Mesodermal cell (in vitro differentiated cells): ENCODE measurements at regions not wholly inside any gene's neighbourhood (a gene's known extent, or its start where the extent isn't known, plus 50 kb on each side); places are given as distances from the start of the nearest gene placed in this dataset.

Source experiments
- H3K27ac ChIP-seq: 2 replicates; pipeline ENCODE4 v1.7.0; 2013; ENCODE audit warnings: mild to moderate bottlenecking, low read depth, low read length, moderate library complexity; ENCODE audit not compliant: severe bottlenecking
- H3K36me3 ChIP-seq: 2 replicates; pipeline ENCODE4 v1.7.1; 2013; ENCODE audit warnings: mild to moderate bottlenecking, low read length, moderate library complexity; ENCODE audit not compliant: control insufficient read depth, insufficient read depth
- H3K4me1 ChIP-seq: one replicate; pipeline ENCODE4 v1.7.1; 2013; ENCODE audit warnings: mild to moderate bottlenecking, low read length; ENCODE audit not compliant: insufficient read depth, control insufficient read depth, poor library complexity, severe bottlenecking
- H3K4me3 ChIP-seq: 2 replicates; pipeline ENCODE4 v1.7.0; 2013; ENCODE audit warnings: low read length, control low read depth, mild to moderate bottlenecking; ENCODE audit not compliant: insufficient read depth, poor library complexity, severe bottlenecking; ENCODE audit errors: extremely low read depth
- H3K9me3 ChIP-seq: 2 replicates; pipeline ENCODE4 v1.7.1; 2013; ENCODE audit warnings: mild to moderate bottlenecking, low read length, moderate library complexity; ENCODE audit not compliant: control insufficient read depth
- WGBS, 2 experiments: methylation state at CpG; one replicate each; pipeline ENCODE4 v1.1.5; 2013; ENCODE audit warnings: missing lambda C conversion rate in 2 of 2; ENCODE audit not compliant: insufficient coverage in 2 of 2; 5-methylcytosine and 5-hydroxymethylcytosine counted together

DNA sequence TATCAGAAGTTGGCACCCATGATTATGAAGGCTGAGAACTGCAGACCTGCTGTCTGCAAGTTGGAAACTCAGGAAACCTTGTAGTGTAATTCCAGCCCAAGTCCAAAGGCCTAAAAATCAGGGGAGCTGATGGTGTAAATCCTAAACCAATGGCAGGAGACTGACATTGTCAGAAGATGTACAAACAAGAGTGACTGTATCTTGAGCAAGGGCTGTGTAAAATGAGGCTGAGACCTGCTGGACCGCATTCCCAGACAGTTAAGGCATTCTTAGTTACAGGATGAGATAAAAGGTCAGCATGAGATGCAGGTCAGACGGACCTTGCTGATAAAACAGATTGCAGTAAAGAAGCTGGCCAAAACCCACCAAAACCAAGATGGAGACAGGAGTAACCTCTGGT lies 147.7 kb downstream of the COG6 start:
- Histone ChIP-seq H3K36me3 (no peaks in the 10 kb centered on the region), H3K9me3 (no peaks in the 10 kb centered on the region), H3K27ac (no peak overlapping the region), H3K4me3 (no peak overlapping the region), H3K4me1 (no peaks in the 10 kb centered on the region)
- 0% methylated on average over 1 of the region's 2 CpGs; no CpG with 5 or more reads in 1 of the 2 experiments for WGBS, 2 experiments

DNA sequence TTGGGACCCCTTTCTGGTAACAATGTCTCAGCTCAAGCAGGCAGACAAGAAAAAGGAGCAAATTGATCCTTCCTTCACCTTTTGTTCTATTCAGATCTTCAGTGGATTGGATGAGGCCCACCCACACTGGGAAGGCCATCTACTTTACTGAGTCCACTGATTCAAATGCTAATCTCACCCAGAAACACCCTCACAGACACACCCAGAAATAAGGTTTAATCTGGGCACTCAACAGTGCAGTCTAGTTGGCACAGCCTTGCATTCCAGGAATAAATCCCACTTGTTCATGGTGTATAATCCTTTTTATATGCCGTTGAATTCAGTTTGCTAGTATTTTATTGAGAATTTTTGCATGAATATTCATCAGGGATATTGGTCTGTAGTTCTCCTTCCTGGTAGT lies 148.4 kb downstream of the COG6 start:
- H3K4me1 ChIP-seq, result no peaks in the 10 kb centered on the region
- 83% methylated on average over 1 of the region's 1 CpG; no CpG with 5 or more reads in 1 of the 2 experiments for WGBS, 2 experiments
- H3K27ac ChIP-seq, result no peak overlapping the region
- no peaks in the 10 kb centered on the region for H3K36me3 ChIP-seq
- H3K9me3 ChIP-seq, result no peaks in the 10 kb centered on the region
- no peak overlapping the region for H3K4me3 ChIP-seq

DNA sequence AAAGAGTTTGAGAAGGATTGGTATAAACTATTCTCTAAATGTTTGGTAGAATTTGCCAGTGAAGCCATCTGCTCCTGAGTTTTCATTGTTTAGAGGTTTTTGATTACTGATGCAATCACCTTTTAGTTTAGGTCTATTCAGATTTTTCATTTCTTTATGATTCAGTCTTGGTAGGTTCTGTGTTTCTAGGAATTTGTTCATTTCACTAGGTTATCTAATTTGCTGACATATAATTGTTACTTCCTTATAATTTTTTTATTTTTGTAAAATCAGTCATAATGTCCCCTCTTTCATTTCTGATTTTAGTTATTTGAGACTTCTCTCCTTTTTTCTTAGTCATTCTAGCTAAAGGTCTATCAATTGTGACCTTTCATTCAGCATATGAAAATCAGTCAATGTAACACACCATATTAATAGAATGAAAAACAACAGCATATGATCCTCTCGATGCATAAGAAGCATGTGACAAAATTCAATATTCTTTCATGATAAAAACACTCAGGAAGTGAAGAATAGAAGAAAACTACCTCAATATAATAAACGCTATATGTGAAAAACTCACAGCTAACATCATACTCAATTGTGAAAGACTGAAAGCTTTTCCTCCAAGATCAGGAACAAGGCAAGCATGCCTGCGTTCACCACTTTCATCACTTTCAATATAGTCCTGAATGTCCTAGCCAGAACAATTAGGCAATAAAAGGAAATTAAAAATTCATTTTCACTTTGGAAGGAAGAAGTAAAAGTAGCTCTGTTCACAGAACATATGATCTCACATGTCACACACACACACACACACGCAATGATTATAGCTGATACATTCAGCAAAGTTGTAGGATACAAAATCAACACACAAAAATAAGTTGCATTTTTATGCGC lies 149.1 kb downstream of the COG6 start:
- no peaks in the 10 kb centered on the region for H3K36me3 ChIP-seq
- no peak overlapping the region for H3K4me3 ChIP-seq
- no peaks in the 10 kb centered on the region for H3K4me1 ChIP-seq
- no peak overlapping the region for H3K27ac ChIP-seq
- H3K9me3 ChIP-seq, result no peaks in the 10 kb centered on the region
- WGBS, 2 experiments, result 100% methylated on average over 2 of the region's 5 CpGs; no CpG with 5 or more reads in 1 of the 2 experiments

DNA sequence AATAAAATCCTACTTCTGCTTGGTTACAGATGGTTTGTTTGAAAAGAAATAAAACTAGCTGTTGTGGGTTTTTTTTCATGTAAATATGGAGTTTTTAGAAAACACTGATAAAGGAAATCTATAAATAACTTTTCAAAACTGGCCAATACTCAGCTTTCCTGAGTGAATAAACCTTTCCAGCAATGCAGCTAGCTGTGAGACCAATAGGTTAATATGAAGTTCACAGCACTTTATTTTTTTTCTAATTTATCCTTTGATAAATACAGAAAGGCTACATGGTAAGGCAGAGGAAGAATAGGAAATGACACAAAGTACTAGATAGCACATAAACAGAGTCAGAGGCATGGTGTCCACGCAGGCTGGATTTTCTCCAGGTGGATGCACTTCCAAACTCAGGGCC lies 154.0 kb downstream of the COG6 start:
- Histone ChIP-seq H3K27ac (no peak overlapping the region), H3K9me3 (no peaks in the 10 kb centered on the region), H3K4me3 (no peak overlapping the region), H3K36me3 (no peaks in the 10 kb centered on the region), H3K4me1 (no peaks in the 10 kb centered on the region)
- 89 to 100% methylated on average over 1 of the region's 1 CpG for WGBS, 2 experiments

DNA sequence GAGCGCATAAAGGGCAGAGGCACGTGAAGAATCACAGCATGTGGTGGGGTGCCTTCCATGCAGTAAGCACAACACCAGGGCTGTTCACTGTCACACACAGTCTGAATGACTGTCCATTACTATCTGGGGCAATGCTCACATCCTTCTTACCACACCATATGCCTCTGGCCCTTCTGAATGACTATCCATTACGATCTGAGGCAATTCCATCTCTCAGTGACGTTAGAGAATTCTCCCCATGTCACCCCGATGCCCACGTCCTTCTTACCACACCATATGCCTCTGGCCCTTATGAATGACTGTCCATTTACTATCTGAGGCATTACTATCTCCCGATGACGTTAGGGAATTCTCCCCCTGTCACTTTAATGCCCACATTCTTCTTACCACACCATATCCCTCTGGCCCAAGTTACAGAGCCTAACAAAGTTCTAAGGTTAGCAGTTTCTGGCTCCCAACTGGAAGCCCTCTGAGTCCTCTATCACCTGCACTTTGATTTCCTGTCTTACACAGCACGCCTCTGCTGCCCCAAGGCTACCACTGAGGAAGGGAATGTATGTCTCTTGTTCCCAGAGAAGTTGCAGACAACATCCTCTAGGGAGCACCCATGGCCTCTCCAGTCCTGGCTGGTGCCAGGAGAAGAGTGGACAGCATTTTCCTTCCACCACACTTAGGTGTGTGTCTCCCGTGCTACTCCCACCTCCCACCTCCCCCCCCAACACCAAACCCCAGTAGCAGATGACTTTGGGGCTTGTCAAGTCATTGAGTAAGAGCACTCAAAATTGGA lies 154.8 kb downstream of the COG6 start:
- Histone ChIP-seq H3K27ac (no peak overlapping the region), H3K4me1 (no peaks in the 10 kb centered on the region), H3K9me3 (no peaks in the 10 kb centered on the region), H3K36me3 (no peaks in the 10 kb centered on the region), H3K4me3 (no peak overlapping the region)
- WGBS, 2 experiments, result 88 to 92% methylated on average over 7 to 8 of the region's 10 CpGs

DNA sequence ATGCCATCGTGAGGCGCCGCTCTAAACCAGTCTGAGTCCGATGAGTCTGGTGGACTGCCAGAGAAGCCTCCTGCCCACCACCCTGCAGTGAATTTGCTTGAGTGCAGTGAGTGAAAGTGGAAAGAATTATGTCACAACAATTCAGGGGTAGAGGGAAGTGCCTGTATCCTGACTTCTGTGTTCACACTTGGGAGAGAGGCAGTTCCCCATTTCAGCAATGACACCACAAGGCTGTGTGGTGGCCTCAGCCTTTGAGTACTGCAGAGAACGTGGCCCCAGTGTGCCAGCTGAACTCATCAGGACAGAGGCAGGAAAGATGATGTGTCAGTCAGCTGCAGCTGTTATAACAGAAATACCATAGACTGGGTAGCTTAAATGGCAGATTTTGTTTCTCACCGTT lies 155.6 kb downstream of the COG6 start:
- Histone ChIP-seq H3K4me1 (no peaks in the 10 kb centered on the region), H3K36me3 (no peaks in the 10 kb centered on the region), H3K9me3 (no peaks in the 10 kb centered on the region), H3K4me3 (no peak overlapping the region), H3K27ac (no peak overlapping the region)
- 94 to 95% methylated on average over 5 to 6 of the region's 6 CpGs for WGBS, 2 experiments

DNA sequence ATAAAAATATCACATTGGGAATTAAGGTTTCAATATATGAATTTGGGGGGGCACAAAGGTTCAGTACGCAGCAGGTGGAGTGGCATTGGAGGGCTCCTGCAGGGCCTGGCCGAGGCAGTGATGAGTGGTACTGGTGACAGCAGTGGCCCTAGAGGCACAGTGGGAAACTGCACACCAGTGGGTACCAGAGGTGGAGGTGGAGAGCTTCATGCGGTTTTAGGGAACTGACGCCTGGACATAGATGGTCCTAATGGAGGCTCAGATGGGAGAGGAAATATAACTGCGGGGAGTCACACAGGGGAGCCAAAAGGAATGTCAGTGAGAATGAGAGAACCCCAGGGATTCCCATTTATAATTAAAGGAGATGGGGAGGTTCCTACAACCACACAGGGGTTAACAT lies 156.2 kb downstream of the COG6 start:
- no peak overlapping the region for H3K27ac ChIP-seq
- WGBS, 2 experiments, result 87 to 94% methylated on average over 3 of the region's 5 CpGs
- H3K36me3 ChIP-seq, result no peaks in the 10 kb centered on the region
- H3K4me1 ChIP-seq, result no peaks in the 10 kb centered on the region
- no peaks in the 10 kb centered on the region for H3K9me3 ChIP-seq
- H3K4me3 ChIP-seq, result no peak overlapping the region

DNA sequence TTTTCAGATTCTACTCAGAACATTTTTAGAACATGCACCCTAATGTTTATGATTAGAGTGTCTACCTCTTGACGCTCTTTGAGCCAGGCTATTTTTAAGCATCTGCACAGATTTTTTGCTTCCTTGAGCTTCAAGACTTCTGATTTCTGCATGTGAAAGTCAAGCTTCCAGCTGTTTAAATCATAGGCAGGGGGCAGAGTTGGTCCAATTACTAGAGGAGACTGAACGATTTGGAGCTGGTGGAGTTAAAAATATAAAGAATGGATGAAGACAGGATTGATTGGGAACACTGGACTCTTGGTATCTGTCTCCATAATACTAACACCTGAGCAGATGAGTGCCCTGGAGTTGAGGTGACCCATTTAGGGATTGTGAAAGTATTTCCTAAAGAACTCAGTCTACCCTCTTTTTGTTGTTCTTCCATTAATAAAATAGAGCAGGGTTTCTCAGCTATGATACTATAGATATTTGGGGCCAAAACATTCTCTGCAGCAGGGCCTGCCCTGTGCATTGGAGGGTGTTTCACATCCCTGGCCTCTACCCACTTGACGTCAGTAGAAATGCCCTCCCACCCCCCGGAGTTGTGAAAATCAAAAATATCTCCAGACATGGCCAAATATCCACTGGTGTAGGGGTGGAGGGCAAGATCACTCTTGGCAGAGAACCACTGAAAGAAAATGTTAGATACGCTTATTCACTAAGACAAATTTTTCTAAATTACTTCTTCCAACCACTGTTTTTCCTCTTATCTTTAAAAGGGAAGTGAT lies 160.1 kb downstream of the COG6 start:
- 50 to 100% methylated on average over 1 of the region's 5 CpGs for WGBS, 2 experiments
- no peak overlapping the region for H3K27ac ChIP-seq

DNA sequence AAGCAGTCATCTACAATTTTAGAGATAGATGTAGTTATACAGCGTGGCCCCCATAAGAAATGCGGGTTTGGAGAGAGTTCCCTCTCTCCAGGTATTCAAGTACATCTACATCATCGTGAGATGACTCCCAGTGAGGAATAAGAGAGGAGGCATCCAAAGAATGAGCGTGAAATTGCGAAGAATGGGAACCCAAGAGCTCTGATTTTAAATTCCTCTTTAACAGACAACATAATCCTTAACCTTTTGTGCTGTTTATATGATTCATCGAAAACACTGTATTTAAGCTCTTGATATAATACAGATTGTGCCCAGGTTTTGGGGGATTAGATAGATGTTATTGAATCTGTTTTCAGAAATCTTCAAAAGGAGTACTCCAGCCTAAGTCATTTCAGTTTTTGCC lies 161.5 kb downstream of the COG6 start:
- WGBS, 2 experiments, result no CpG with 5 or more reads among the region's 6 CpGs
- H3K9me3 ChIP-seq, result no peaks in the 10 kb centered on the region
- no peaks in the 10 kb centered on the region for H3K4me1 ChIP-seq
- H3K36me3 ChIP-seq, result no peaks in the 10 kb centered on the region
- no peak overlapping the region for H3K4me3 ChIP-seq
- H3K27ac ChIP-seq, result no peak overlapping the region

More for the DNA sequence above, 160.1 kb downstream of the COG6 start:
- H3K9me3 ChIP-seq, result no peaks in the 10 kb centered on the region
- no peaks in the 10 kb centered on the region for H3K4me1 ChIP-seq
- H3K36me3 ChIP-seq, result no peaks in the 10 kb centered on the region
- no peak overlapping the region for H3K4me3 ChIP-seq

DNA sequence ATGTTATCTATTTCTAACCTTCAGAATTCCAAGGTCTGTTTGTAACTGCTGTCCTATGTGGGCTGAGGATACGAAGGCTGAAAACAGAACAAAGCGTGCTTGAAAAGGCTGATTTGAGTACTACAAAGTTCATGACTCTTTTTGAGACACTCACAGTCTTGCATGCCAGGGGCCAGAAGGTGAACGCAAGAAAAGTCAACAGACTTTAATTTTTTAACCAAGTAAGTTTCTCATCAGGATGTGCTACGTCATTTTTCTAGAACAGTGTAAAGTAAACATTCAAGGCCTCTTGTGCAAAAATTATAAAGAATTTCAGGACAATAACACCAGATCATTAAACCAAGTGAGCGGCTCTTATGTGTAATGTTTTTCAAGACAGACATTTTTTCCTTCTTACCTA lies 163.5 kb downstream of the COG6 start:
- whole genome bisulfite sequencing, 2 experiments, result 82 to 89% methylated on average over 4 of the region's 5 CpGs

More for the DNA sequence above, 163.5 kb downstream of the COG6 start:
- H3K4me3 ChIP-seq, result no peak overlapping the region
- H3K27ac ChIP-seq, result no peak overlapping the region
- no peaks in the 10 kb centered on the region for H3K36me3 ChIP-seq
- no peaks in the 10 kb centered on the region for H3K9me3 ChIP-seq
- no peaks in the 10 kb centered on the region for H3K4me1 ChIP-seq
